NK-92 treated with Interleukin-12 subunit alpha and Interleukin-12 subunit beta, amount 100 ng/mL, for 24 hours (cell line): ENCODE measurements at regions not wholly inside any gene's neighbourhood (a gene's known extent, or its start where the extent isn't known, plus 50 kb on each side); places are given as distances from the start of the nearest gene placed in this dataset.
"Not testable (repeated sequence)": the region's sequence is repeated elsewhere in the genome, so short reads cannot be mapped to it uniquely, and the experiment has no call there.

Source experiments
- DNase-seq: peaks from one replicate; lab custom pipeline; 2025; lab: John Stamatoyannopoulos, UW

DNA sequence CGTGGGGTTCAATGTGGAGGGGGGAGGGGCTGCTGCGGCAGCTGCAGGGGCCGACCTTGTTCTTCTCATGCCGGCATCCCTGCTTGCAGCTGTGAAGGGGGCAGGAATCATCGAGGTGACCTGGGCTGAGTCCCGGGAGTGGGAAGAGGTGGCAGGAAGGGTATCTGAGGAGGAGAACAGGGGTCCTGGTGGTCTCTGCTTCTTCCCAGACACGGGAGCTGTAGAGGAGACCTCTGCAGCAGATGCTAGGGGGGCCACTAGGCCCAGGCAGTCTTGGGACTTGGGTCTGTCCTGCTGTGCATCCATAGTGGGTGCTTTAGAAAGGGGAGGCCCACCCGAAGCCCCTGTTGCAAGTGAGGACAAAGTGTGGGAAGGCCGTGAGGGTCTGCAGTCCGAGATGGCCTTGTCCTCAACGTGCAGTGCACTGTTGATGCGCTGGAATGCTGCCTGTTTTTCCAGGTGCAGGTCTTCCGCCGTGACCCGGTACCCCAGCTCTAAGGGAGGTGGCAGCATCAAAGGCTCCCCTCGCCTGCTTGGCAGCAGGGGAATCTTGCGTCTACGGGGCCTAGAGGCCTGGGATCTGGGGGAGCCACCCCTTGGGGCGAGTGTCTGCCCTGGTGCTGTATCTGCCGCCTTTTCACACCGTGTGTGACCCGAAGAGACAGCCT, 1370.0 kb downstream of the CDH12 start:
- DNase-seq = not testable (repeated sequence)

DNA sequence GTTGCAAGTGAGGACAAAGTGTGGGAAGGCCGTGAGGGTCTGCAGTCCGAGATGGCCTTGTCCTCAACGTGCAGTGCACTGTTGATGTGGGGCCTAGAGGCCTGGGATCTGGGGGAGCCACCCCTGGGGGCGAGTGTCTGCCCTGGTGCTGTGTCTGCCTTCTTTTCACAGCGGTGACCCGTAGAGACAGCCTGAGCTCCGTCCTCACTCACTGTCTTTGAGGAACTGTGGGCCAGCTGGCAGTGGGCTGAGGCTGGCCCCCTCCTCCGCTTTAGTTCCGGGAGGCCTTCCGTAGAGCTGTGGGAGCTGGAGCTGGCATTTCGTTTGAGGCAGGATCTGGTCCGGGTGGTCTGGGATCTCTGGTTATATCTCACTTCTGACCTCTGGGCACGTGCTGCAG, 1370.6 kb downstream of the CDH12 start:
- DNase-seq = not testable (repeated sequence)

DNA sequence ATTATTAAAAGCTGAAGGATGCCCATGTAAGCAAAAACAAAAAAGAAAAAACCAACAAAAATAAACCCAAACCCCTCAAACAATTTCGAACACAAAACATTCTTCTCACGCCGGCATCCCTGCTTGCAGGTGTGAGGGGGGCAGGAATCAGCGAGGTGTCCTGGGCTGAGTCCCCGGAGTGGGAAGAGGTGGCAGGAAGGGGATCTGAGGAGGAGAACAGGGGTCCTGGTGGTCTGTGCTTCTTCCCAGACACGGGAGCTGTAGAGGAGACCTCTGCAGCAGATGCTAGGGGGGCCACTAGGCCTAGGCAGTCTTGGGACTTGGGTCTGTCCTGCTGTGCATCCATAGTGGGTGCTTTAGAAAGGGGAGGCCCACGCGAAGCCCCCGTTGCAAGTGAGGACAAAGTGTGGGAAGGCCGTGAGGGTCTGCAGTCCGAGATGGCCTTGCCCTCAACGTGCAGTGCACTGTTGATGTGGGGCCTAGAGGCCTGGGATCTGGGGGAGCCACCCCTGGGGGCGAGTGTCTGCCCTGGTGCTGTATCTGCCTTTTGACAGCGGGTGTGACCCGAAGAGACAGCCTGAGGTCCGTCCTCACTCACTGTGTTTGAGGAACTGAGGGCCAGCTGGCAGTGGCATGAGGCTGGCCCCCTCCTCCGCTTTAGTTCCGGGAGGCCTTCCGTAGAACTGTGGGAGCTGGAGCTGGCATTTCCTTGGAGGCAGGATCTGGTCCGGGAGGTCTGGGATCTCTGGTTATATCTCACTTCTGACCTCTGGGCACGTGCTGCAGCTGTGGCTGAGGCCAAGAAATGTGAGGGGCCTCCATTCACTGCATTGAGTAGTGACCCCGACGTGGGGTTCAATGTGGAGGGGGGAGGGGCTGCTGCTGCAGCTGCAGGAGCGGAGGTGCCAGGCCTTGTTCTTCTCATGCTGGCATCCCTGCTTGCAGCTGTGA, 1371.5 kb downstream of the CDH12 start:
- not testable (repeated sequence) for DNase-seq

DNA sequence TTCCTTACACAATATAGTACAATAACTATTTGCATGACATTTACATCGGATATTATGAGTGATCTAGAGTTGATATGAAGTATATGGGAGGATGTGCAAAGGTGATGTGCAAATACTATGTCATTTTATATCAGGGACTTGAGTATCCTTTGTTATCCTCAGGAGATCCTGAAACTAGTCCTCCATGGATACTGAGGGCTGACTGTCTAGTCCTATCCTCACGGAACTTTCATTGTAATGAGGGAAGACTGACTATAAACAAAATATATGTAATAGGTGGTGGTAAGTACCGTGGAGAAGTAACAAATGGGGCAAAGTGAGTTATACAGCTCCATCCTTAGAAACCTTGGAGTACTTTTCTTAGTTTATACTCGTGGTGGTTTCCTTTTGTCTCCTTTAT, 1373.1 kb downstream of the CDH12 start:
- DNase-seq = not testable (repeated sequence)

DNA sequence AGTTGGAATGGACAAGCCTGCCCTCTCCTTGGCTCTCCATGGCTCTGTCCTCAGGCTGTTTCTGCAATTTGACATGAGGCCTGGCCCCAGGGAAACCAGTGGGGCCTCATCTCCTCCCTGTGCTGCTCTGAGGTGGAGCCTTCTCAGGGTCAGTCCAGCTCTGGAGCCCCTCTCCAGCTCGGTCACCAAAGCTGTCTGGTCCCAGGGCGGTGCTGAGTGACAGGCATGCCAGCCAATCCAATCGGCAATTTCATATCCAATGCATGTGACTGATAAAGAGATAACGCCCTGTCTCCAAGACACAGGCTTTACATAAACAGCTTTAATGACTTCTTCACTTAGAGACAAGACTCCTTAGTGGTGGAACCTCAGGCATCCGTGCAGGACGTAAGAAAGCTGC, 1379.2 kb downstream of the CDH12 start:
- not testable (repeated sequence) for DNase-seq

DNA sequence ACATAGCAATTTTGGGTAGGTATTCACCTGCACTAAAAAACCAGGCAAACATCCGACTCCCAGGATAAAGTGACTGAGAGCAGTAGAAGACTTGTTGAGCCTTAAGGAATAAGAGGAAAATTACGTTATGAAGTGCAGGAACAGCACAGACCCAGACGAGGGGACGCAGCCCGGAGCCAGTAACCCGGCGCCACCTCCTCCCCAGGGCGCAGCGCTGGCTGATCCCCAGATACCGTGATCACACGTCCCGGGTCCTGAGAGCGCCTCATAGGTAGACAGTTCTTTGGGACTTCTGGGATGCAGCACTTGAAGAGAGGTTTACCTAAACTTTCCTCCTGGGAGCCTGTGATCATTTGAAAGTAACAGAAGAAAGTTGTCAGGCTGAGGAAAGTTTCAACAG, 1379.7 kb downstream of the CDH12 start:
- DNase-seq = not testable (repeated sequence)

DNA sequence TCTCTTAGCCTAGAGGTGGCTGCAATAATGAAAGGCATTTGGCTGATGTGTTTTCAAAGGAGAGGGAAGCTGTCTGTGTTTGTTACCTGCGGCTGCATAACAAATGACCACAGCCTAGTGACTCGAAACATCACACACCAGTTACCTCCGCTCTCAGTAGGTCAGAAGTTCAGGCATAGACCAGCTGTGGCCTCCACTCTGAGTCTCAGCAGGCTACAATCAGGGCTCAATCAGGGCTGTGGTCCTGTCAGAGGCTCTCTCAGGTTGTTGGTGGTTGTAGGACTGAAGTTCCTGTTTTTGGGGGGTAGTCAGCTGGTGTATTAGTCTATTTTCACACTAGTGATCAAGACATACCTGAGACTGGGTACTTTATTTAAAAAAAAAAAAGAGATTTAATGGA, 1381.5 kb downstream of the CDH12 start:
- not testable (repeated sequence) for DNase-seq

DNA sequence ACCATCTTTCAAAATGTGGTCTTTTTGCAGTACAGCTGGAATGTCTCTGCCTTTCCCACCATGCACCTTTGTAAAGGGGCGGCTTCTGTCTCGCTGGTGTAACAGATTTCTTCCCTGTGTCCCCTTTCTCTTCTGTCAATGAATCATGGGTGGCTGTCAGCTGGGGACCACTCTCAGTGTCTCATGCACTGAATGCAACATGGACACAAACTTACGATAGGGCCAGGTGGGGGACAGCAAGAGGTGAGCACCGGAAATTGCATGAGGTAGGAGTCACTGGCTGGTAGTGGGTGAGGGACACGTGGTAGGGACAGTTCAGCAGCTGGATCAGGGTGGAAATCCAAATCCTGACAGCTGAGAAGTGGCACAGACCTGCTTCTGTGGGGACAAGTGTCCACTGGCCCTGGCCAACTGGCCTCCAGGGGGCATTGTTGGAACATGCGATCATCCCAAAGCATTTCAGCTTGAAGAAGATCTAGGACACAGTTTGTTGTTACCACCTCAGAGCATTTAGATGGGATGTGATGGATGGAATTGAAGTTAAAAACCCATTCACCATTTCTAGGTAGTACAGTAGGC, 1383.5 kb downstream of the CDH12 start:
- DNase-seq = not testable (repeated sequence)

DNA sequence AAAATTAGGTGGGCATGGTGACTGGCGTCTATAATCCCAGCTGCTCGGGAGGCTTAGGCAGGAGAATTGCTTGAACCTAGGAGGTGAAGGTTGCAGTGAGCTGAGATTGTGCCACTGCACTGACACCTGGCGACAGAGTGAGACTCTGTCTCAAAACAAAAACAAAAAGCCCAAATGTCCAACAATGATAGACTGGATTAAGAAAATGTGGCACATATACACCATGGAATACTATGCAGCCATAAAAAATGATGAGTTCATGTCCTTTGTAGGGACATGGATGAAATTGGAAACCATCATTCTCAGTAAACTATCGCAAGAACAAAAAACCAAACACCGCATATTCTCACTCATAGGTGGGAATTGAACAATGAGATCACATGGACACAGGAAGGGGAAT, 1385.6 kb downstream of the CDH12 start:
- DNase-seq = not testable (repeated sequence)

DNA sequence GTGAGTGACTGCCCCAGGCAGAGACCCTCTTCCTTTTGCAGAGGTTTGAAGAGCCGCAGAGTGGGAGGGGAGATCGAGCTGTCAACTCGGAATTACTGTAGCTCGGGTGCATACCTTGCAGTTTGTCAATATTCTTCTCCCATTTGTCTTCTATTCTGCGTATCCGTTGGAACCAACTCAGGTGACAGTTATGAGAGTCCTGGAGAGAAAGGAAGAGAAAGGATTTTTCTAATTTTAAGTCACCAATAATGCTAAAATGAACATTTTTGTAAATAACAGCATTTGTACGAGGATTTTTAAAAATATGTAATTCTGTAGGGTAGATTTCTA, 1393.4 kb downstream of the CDH12 start:
- DNase-seq = not testable (repeated sequence)

DNA sequence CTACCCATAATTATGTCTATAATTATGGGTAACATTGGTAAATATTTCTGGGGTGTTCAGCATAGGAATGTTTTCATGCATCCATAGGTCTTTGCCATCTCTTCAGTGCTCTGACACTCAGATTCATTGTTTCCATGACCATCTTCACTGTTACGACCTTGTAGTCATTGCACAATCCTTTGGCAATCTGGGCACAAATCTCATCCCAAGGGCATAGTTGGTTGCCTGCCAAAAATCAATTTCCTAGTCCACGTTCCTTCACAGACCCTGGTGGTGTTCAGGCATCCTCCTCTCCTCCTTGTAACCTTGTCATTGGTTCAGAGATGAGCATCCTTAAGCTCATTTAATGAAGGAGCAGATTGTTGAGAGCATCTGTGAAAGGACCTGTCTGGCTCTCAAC, 1400.7 kb downstream of the CDH12 start:
- DNase-seq = no peak

DNA sequence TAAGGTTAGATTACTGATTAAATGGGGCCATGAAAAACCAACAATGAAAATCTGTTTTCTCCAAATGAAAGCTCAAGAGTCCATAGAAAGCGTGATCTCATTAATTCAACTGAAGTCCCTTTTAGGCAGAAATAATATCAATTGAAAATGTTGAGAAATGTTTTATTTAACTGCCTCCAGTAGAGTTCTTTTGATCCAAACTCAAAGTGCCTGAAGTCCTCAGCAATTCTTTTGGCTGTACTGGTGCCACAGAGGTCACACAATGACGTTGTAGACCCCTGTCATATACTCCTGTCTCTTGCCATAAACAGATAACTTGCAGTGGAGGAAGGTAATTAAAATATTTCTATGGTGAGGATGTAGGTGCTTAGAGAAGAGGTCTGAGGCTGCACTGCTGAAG, 1420.5 kb downstream of the CDH12 start:
- no peak for DNase-seq

DNA sequence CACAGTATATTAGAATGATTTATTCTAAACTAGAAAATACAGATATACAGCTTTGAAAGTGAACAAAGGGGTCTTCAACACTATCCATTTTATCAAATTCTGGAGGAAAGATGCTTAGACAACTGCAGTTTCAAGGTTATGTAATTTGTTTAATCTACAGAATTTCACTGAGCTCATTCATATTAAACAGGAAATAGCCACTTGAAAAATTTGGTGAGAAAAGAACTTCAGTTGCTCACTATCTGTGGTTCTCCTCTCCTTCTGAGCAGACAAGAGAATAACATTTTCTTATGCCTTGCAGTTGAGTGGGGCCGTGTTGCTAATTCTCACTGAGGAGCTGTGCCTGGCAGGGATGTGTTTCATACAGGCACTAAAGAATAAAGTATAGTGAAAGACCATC, 1428.2 kb downstream of the CDH12 start:
- DNase-seq = no peak

DNA sequence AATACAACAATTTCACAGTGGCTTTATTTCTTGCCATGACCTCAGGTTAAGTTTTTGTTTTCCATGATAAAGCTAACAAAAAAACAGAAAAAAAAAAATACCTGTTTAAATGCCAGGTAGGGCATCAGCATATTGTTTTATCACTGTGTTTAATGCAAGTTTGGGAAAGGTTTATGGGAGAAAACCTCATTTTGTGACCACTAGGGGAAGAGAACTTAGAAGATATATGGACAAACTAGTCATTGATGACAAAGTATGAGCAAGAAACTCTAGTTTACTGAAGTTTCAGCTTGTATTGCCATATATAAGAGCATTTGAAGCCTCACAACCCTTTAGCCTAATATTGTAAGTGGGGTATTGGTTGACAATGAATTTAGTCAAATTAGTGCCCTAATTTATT, 1431.4 kb upstream of the CDH18 start:
- no peak for DNase-seq

DNA sequence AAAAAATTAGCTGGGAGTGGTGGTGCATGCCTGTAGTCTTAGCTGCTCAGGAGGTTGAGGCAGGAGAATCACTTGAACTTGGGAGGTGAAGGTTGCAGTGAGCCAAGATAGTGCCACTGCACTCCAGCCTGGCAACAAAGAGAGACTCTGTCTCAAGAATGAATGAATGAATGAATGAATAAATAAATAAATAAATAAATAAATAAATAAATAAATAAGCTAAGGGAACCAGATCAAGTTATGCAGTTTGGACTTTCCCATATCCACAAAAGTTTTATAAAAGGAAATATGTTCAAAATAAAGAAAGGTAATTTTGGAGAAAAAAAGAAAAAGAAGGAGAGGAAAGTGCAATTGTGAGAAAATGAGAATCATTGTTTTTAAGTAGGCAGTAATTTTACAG, 1414.1 kb upstream of the CDH18 start:
- not testable (repeated sequence) for DNase-seq

DNA sequence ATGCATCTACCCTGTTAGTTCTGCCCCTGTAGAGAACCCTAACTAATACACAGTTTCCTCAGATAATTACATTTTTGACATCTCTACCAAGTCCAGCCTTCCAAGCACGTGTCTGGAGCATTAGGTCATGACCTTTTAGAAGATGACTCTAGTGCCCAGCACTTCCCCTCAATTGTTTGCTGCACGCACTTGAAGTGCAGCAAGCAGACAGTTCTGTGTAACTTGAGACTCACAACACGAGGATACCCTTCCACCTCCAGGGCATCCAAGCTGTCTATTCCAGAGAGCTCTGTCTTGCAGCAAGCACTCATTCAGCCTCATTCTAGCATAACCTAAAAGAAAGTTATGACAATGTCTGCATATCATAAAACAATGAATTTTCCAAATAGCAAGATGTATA, 1410.5 kb upstream of the CDH18 start:
- DNase-seq = no peak

DNA sequence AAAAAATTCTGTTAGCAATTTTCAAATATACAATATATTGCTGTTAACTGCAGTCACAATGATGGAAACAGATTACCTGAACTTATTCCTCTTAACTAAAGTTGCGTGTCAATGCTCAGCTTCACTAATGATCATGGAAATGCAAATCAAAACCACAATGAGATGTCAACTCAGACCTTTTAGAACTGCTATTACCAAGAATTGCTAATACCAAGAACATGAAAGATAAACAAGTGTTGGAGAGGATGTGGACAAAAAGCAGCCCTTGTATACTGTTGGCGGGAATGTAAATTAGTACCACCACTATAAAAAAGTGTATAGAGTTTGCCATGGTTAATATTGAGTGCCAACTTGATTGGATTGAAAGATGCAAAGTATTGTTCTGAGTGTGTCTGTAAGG, 1409.7 kb upstream of the CDH18 start:
- no peak for DNase-seq

DNA sequence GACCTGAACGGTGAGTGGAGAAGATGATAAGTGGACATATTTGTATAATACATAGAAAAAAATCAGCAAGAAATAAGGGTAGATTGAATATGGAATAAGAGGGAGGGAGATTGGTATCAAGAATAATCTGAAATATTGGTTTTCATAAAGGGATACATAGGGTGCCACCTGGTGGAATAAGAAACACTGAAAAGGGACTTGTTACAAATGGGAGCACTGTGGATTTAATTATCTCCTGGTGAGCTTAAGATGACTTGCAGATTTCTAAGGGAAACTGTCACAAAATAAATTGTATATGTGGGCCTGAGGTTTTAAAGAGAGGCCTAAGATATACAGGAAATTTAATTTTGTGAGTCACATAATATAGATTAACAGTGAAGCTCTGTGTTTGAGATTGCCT, 1403.5 kb upstream of the CDH18 start:
- DNase-seq = no peak

DNA sequence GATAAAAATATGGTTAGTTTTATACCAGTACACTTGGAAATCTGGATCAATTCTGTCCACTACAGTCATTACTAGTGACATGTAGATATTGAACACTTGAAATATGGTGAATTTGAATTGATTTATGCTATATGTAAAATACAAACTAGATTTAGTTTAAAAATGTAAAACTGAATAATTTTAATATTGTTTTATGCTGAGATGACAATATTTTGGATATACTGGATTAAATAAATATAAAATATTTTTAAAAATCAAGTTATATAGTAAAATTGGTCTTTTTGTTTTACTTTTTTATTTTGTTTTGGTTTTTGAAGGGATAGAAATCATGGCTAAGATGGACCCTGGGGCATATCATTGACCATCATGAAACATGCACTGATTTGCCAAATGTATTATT, 1372.8 kb upstream of the CDH18 start:
- DNase-seq = not testable (repeated sequence)

DNA sequence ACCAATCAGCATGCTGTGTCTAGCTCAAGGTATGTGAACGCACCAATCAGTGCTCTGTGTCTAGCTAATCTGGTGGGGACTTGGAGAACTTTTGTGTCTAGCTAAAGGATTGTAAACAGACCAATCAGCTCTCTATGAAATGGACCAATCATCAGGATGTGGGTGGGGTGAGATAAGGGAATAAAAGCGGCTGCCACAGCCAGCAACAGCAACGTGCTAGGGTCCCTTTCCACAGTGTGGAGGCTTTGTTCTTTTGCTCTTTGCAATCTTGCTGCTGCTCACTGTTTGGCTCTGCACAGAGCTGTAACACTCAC, 1353.9 kb upstream of the CDH18 start:
- not testable (repeated sequence) for DNase-seq

DNA sequence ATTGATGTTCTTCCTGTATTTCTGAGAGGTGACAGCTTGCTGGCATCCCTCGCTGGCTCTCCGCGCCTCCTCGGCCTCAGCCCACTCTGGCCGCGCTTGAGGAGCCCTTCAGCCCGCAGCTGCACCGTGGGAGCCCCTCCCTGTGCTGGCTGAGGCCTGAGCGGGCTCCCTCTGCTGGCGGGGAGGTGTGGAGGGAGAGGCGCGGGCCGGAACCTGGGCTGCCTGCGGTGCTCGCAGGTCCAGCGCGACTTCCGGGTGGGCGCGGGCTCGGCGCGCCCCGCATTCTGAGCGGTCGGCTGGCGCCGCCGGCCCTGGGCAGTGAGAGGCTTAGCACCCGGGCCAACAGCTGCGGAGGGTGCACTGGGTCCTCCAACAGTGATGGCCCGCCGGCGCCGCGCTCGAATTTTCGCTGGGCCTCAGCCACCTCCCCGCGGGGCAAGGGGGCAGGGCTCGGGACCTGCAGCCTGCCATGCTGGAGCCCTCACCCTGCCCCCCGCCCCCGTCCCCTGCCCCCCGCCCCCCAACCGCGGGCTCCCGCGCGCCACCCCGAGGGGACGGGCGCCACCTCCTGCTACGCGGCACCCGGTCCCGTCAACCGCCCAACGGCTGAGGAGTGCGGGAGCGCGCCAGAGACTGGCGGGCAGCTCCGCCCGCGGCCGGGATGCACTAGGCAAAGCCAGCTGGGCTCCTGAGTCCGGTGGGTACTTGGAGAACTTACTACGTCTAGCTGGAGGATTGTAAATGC, 1353.4 kb upstream of the CDH18 start:
- DNase-seq = not testable (repeated sequence)

DNA sequence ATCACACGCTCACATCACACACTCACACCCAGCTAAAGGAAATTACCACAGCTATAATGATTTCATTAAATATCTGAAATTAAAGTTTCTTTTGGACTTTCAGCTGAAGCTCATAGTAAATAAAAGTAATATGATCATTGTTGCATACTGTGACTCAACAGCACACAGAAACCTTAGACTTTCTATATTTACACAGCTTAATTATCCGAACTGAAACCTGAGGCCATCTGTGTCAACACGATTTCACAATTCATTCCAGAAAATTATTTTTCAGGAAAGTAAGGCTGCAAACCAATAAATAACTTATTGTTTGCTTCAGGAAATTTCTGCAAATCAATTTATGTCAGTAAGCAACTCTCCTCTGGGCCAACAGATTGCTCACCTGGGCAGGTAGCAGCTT, 1352.2 kb upstream of the CDH18 start:
- DNase-seq = not testable (repeated sequence)
